IMR-90 (cell line): ENCODE measurements at regions not wholly inside any gene's neighbourhood (a gene's known extent, or its start where the extent isn't known, plus 50 kb on each side); places are given as distances from the start of the nearest gene placed in this dataset.

Source experiments
- ATAC-seq: fragments of 200-7000 bp; cut with Tn5 transposase; 2 replicates; pipeline ENCODE4 v1.9.1; 2020; ENCODE audit warnings: low read depth, mild to moderate bottlenecking, moderate library complexity
- BruUV-seq: library from RNA; stranded (reverse); fragments of 400-500 nt; replicated peaks from 2 replicates; lab custom pipeline; 2021; lab: Mats Ljungman, UMichigan
- CTCF ChIA-PET: fragments of 300-600 bp; formaldehyde crosslinking; extraction: SDS; loops from one replicate; lab custom pipeline; 2021; ENCODE audit warnings: antibody characterized with exemption; lab: Yijun Ruan, JAX
- POLR2A ChIA-PET: fragments of 300-600 bp; sonication (Branson Sonifier 250); formaldehyde crosslinking; loops from one replicate; lab custom pipeline; 2022; ENCODE audit warnings: antibody characterized with exemption; ENCODE audit not compliant: unreplicated experiment; lab: Charles Lee
- DNase-seq: peaks from one replicate; pipeline ENCODE4 v3.0.0; 2013
- H2AFZ ChIP-seq: replicated peaks from 2 replicates; pipeline ENCODE3; 2013; ENCODE audit warnings: low read length, mild to moderate bottlenecking; ENCODE audit not compliant: poor library complexity
- H2AK5ac ChIP-seq: 2 replicates; pipeline ENCODE4 v1.6.1; 2013; ENCODE audit warnings: low read depth, low read length, inconsistent platforms
- H2AK9ac ChIP-seq: replicated peaks from 2 replicates; pipeline ENCODE3; 2013; ENCODE audit warnings: mild to moderate bottlenecking, low read depth, low read length, moderate library complexity; ENCODE audit not compliant: poor library complexity
- H2BK120ac ChIP-seq: 2 replicates; pipeline ENCODE4 v1.6.1; 2013; ENCODE audit warnings: low read depth, low read length, inconsistent platforms
- H2BK15ac ChIP-seq: 3 replicates; pipeline ENCODE4 v1.6.1; 2013; ENCODE audit warnings: low read depth, low read length, inconsistent platforms
- H2BK20ac ChIP-seq: 2 replicates; pipeline ENCODE4 v1.6.1; 2013; ENCODE audit warnings: low read depth, mild to moderate bottlenecking, inconsistent platforms, low read length, moderate library complexity
- H2BK5ac ChIP-seq: 2 replicates; pipeline ENCODE4 v1.6.1; 2013; ENCODE audit warnings: mild to moderate bottlenecking, low read depth, low read length, inconsistent platforms; ENCODE audit not compliant: poor library complexity, severe bottlenecking
- H3K14ac ChIP-seq: replicated peaks from 2 replicates; pipeline ENCODE4 v1.6.1; 2013; ENCODE audit warnings: low read depth, low read length, inconsistent platforms
- H3K18ac ChIP-seq: 2 replicates; pipeline ENCODE4 v1.6.1; 2013; ENCODE audit warnings: low read depth, low read length, control low read depth
- H3K23ac ChIP-seq: 2 replicates; pipeline ENCODE4 v1.6.1; 2013; ENCODE audit warnings: low read depth, low read length, inconsistent platforms
- H3K27ac ChIP-seq: 2 replicates; pipeline ENCODE4 v1.5.1; 2013; ENCODE audit warnings: mild to moderate bottlenecking, control low read depth, low read length; ENCODE audit not compliant: insufficient read depth
- H3K27me3 ChIP-seq: 2 replicates; pipeline ENCODE4 v1.6.1; 2013; ENCODE audit warnings: low read length; ENCODE audit not compliant: control insufficient read depth, insufficient read depth
- H3K36me3 ChIP-seq: 2 replicates; pipeline ENCODE4 v1.6.1; 2013; ENCODE audit warnings: low read length, mixed read lengths; ENCODE audit not compliant: control insufficient read depth, insufficient read depth
- H3K4ac ChIP-seq: 2 replicates; pipeline ENCODE4 v1.6.1; 2013; ENCODE audit warnings: low read depth, low read length, inconsistent platforms
- H3K4me1 ChIP-seq: 2 replicates; pipeline ENCODE4 v1.6.1; 2013; ENCODE audit warnings: low read length, mixed read lengths; ENCODE audit not compliant: control insufficient read depth, insufficient read depth
- H3K4me2 ChIP-seq: 2 replicates; pipeline ENCODE4 v1.6.1; 2013; ENCODE audit warnings: low read depth, mild to moderate bottlenecking, control low read depth, low read length, moderate library complexity
- H3K4me3 ChIP-seq: 2 replicates; pipeline ENCODE4 v1.5.1; 2013; ENCODE audit warnings: low read depth, mild to moderate bottlenecking, control low read depth, low read length, moderate library complexity; ENCODE audit not compliant: insufficient read depth
- H3K56ac ChIP-seq: 2 replicates; pipeline ENCODE4 v1.6.1; 2013; ENCODE audit warnings: low read length, inconsistent platforms; ENCODE audit not compliant: insufficient read depth; ENCODE audit errors: extremely low read depth
- H3K79me1 ChIP-seq, 2 experiments: 2 replicates each; pipeline ENCODE4 v1.6.1; 2013; ENCODE audit warnings: low read length in 2 of 2, inconsistent platforms in 1 of 2, low read depth in 1 of 2
- H3K9ac ChIP-seq: 2 replicates; pipeline ENCODE4 v1.6.1; 2013; ENCODE audit warnings: low read depth, low read length, control low read depth
- H3K9me1 ChIP-seq: 2 replicates; pipeline ENCODE4 v1.6.1; 2013; ENCODE audit warnings: low read length, inconsistent platforms; ENCODE audit not compliant: insufficient read depth
- H3K9me3 ChIP-seq: 2 replicates; pipeline ENCODE4 v1.6.1; 2013; ENCODE audit warnings: low read length; ENCODE audit not compliant: control insufficient read depth, insufficient read depth
- H4K20me1 ChIP-seq: 2 replicates; pipeline ENCODE4 v1.6.1; 2013; ENCODE audit warnings: low read length, inconsistent platforms; ENCODE audit not compliant: insufficient read depth
- H4K5ac ChIP-seq: 2 replicates; pipeline ENCODE4 v1.6.1; 2013; ENCODE audit warnings: mild to moderate bottlenecking, low read depth, low read length, control low read depth
- H4K8ac ChIP-seq, 2 experiments: 2 replicates each; pipeline ENCODE4 v1.6.1; 2013; ENCODE audit warnings: low read depth in 2 of 2, low read length in 2 of 2, control low read depth in 1 of 2, inconsistent platforms in 1 of 2
- H4K91ac ChIP-seq: 2 replicates; pipeline ENCODE4 v1.6.1; 2013; ENCODE audit warnings: low read depth, low read length, inconsistent platforms; ENCODE audit not compliant: insufficient read depth
- MAFK ChIP-seq: IDR thresholded peaks from 2 replicates; pipeline ENCODE4 v1.6.1; 2012; ENCODE audit warnings: low read depth, low read length, improper control_type of control experiment
- MAZ ChIP-seq: IDR thresholded peaks from 2 replicates; pipeline ENCODE4 v1.6.1; 2012; ENCODE audit warnings: low read depth, mild to moderate bottlenecking, low read length, improper control_type of control experiment, moderate library complexity, borderline replicate concordance
- RCOR1 ChIP-seq: IDR thresholded peaks from 2 replicates; pipeline ENCODE4 v1.6.1; 2012; ENCODE audit warnings: mild to moderate bottlenecking, low read length, improper control_type of control experiment; ENCODE audit not compliant: insufficient replicate concordance
- SMC3 ChIP-seq: fragments of 150-350 bp; IDR thresholded peaks from 2 replicates; pipeline ENCODE4 v1.6.1; 2016; ENCODE audit warnings: low read depth, mild to moderate bottlenecking, antibody characterized with exemption, low read length, moderate library complexity
- dilution Hi-C: fragments of 300-500 bp; cut with HindIII; formaldehyde crosslinking; loops from one replicate; pipeline ENCODE4 v1.14.3; 2018; ENCODE audit warnings: low sequenced_read_pairs; ENCODE audit not compliant: unreplicated experiment
- in situ Hi-C: fragments of 300-500 bp; cut with MboI; formaldehyde crosslinking; loops from 3 replicates; pipeline ENCODE4 v1.14.3; 2019; ENCODE audit warnings: low sequenced_read_pairs, inconsistent platforms, mixed read lengths
- intact Hi-C: fragments of 100-400 bp; cut with micrococcal nuclease; formaldehyde crosslinking; loops from 2 replicates; pipeline ENCODE4 v1.10.0; 2022

- ChIA-PET CTCF (no interaction called here), POLR2A (no interaction called here)
- dilution Hi-C loops (no loop called here), intact Hi-C loops (no loop called here), in situ Hi-C loops (no loop called here)
- H2BK20ac ChIP-seq = no peak overlapping the region
- H3K4me2 ChIP-seq = no peak overlapping the region
- H2AK9ac ChIP-seq = no peak overlapping the region
- no peak overlapping the region for H3K9ac ChIP-seq
- H3K4me3 ChIP-seq = no peak overlapping the region
- H3K56ac ChIP-seq = no peak overlapping the region
- no peak overlapping the region for H4K8ac ChIP-seq
- no peak overlapping the region for H2BK15ac ChIP-seq
- no peak overlapping the region for H4K5ac ChIP-seq
- no peaks in the 10 kb centered on the region for H3K4me1 ChIP-seq
- no peak overlapping the region for H3K27ac ChIP-seq
- no peaks in the 10 kb centered on the region; the same call in 1 of the 2 replicates for H3K9me1 ChIP-seq
- DNase-seq (no peak), ATAC-seq (no peak)
- H3K14ac ChIP-seq = no peak overlapping the region
- no TSS peak for BruUV-seq
- no peak overlapping the region for H3K18ac ChIP-seq
- no peaks in the 10 kb centered on the region for H4K20me1 ChIP-seq
- H3K4ac ChIP-seq = no peak overlapping the region
- H2BK120ac ChIP-seq = no peak overlapping the region
- H2BK5ac ChIP-seq = no peak overlapping the region
- no peak overlapping the region for H2AFZ ChIP-seq
- H3K23ac ChIP-seq = no peak overlapping the region
- peaks cover 17% of the 10 kb centered on the region for H3K27me3 ChIP-seq
- no peaks in the 10 kb centered on the region for H3K36me3 ChIP-seq
- H3K79me1 ChIP-seq = no peaks in the 10 kb centered on the region
- TF ChIP-seq MAZ = no peak
- no peak for TF ChIP-seq MAFK
- no peak for TF ChIP-seq RCOR1
- no peak for TF ChIP-seq SMC3
- no peak overlapping the region for H4K91ac ChIP-seq
- no peaks in the 10 kb centered on the region for H3K9me3 ChIP-seq
- no peak overlapping the region for H2AK5ac ChIP-seq
These were observed 155.5 kb upstream of the ROPN1 start for GRCh38 chr3:124147429-124147828.
